ENCODE measurements at regions not wholly inside any gene's neighbourhood (a gene's known extent, or its start where the extent isn't known, plus 50 kb on each side); places are given as distances from the start of the nearest gene placed in this dataset.

DNA sequence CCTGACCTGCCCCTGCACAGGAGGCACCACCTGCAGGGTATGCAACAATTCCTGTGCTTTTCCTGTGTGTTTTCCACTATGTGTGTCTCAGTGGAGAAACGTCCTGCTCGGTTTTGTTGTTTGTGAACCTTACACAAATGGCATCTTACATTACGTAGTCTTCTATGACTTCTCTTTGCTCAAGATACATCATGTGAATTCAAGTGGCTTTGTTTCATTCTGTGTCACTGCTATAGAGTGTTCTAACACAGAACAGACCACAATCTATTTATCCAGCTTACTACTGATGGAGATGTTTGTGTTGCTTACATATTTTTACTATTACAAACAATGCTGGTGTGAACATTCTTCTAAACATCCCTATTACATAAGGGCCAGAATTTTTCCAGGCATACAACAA is 97.7 kb downstream of the ANKRD10 start:
- no peak for TF ChIP-seq TAF1 (IDR thresholded peaks at IDR 0.05; ENCODE audit: low read depth)
- TF ChIP-seq EZH2 (IDR thresholded peaks at IDR 0.05; ENCODE audit: borderline replicate concordance, insufficient read depth, low read length, poor library complexity, severe bottlenecking) = no peak
- TF ChIP-seq POLR2AphosphoS5 (IDR thresholded peaks at IDR 0.05) = no peak
- TF ChIP-seq SMC3 (conservative IDR thresholded peaks at IDR 0.05; ENCODE audit: poor library complexity) = no peak
- TF ChIP-seq, protein P1, sequence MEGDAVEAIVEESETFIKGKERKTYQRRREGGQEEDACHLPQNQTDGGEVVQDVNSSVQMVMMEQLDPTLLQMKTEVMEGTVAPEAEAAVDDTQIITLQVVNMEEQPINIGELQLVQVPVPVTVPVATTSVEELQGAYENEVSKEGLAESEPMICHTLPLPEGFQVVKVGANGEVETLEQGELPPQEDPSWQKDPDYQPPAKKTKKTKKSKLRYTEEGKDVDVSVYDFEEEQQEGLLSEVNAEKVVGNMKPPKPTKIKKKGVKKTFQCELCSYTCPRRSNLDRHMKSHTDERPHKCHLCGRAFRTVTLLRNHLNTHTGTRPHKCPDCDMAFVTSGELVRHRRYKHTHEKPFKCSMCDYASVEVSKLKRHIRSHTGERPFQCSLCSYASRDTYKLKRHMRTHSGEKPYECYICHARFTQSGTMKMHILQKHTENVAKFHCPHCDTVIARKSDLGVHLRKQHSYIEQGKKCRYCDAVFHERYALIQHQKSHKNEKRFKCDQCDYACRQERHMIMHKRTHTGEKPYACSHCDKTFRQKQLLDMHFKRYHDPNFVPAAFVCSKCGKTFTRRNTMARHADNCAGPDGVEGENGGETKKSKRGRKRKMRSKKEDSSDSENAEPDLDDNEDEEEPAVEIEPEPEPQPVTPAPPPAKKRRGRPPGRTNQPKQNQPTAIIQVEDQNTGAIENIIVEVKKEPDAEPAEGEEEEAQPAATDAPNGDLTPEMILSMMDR (IDR thresholded peaks at IDR 0.05; ENCODE audit: poor library complexity, severe bottlenecking) = no peak
- TF ChIP-seq RAD21 (conservative IDR thresholded peaks at IDR 0.05) = no peak
- no peak for TF ChIP-seq EP300 (conservative IDR thresholded peaks at IDR 0.05; ENCODE audit: poor library complexity, severe bottlenecking)
- TF ChIP-seq, protein P2, sequence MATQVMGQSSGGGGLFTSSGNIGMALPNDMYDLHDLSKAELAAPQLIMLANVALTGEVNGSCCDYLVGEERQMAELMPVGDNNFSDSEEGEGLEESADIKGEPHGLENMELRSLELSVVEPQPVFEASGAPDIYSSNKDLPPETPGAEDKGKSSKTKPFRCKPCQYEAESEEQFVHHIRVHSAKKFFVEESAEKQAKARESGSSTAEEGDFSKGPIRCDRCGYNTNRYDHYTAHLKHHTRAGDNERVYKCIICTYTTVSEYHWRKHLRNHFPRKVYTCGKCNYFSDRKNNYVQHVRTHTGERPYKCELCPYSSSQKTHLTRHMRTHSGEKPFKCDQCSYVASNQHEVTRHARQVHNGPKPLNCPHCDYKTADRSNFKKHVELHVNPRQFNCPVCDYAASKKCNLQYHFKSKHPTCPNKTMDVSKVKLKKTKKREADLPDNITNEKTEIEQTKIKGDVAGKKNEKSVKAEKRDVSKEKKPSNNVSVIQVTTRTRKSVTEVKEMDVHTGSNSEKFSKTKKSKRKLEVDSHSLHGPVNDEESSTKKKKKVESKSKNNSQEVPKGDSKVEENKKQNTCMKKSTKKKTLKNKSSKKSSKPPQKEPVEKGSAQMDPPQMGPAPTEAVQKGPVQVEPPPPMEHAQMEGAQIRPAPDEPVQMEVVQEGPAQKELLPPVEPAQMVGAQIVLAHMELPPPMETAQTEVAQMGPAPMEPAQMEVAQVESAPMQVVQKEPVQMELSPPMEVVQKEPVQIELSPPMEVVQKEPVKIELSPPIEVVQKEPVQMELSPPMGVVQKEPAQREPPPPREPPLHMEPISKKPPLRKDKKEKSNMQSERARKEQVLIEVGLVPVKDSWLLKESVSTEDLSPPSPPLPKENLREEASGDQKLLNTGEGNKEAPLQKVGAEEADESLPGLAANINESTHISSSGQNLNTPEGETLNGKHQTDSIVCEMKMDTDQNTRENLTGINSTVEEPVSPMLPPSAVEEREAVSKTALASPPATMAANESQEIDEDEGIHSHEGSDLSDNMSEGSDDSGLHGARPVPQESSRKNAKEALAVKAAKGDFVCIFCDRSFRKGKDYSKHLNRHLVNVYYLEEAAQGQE (IDR thresholded peaks at IDR 0.05; ENCODE audit: borderline replicate concordance) = no peak

Data from neural cell (in vitro differentiated cells).